HG03103 (cell line): ENCODE measurements at regions not wholly inside any gene's neighbourhood (a gene's known extent, or its start where the extent isn't known, plus 50 kb on each side); places are given as distances from the start of the nearest gene placed in this dataset.

ENCODE experiments used
- ATAC-seq: cut with Tn5 transposase; IDR thresholded peaks from one replicate; pipeline ENCODE4 v1.9.1; 2021; ENCODE audit warnings: low read depth; ENCODE audit not compliant: unreplicated experiment

DNA sequence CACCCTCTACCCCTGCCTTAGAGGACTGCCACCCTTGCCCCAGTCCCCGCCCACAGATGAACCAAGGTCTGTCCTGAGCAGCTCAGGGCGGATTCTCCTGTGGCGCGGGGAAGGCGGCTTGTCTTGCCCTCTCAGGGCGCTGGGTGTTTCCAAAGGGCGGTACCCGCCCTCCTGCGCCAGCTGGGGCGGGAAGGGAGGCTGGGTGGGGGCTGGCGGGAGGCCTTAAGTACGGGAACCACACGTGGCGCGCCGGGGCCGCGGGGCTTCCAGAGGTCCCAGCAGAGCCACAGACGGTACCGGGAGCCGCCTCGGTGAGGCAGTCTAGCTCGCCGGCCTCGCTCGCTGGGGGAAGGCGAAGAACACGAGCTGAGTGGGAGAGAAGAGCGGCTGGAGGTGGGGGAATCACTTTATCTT, 361.1 kb downstream of the MID1IP1 start:
- ATAC-seq: no peak

- ATAC-seq: no peak
Measured at GRCh38 chrX:39163581-39164126, 362.4 kb downstream of the MID1IP1 start.

DNA sequence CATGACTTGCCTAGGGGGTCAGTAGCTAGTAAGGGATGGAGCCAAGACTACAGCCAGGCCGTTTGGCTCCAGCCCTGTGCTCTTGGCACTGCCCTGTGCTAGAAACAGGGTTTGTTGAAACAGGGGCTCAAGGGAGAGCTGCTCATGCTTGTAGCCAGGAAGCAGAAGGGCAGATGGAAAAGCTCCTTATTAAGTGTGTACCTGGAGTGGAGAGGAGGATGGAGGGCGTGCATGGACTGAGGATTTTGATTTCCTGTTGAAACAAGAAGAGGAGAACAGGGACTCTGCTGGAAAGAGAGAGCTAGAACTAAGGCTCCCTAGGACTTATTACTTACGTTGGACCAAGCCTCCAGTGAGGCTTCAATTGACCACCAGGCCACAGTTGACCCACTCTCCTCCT, 363.0 kb downstream of the MID1IP1 start:
- ATAC-seq: no peak

DNA sequence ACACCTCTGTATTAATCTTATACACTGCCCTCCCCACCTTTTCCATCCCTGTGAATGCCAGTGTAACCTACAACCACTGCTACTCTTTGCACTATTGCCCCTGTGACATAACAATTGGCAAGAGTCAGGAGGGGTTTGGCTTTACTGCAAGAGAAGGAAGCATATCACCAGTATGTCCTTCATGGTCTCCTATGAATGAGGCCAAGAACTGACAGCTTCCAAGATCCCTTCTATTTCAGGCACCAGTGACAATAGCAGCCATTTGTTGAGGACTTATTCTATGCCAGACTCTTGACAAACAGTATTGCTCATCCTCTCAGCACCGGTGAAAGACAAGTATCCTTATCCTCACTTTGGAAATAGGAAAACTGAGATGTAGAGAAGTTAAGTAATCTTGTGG, 363.9 kb downstream of the MID1IP1 start:
- ATAC-seq: no peak

GRCh38 chrX:39165773-39166172, 364.5 kb downstream of the MID1IP1 start:
- no peak for ATAC-seq

GRCh38 chrX:39167791-39168190, 366.5 kb downstream of the MID1IP1 start:
- ATAC-seq: no peak

DNA sequence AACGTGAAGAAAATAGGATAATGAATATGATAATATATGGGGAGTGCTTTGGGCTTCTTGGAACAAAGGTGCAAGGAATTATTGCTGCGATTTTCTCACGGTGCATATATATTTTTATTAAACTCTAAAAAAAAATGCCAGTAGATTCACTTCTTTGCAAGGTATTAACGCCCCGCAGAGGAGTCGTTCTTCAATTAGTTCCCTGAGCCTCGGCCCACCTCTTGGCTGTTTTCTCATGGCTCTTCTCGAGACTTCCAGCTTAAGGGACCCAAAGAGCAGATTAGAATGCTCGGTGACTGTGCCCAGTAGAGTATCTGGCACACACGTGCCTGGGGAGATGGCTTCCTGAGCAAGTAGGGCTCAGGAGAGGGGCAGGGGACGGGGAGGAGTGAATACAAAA, 367.4 kb downstream of the MID1IP1 start:
- no peak for ATAC-seq

- ATAC-seq: no peak
Measured at GRCh38 chrX:39169976-39170375, 368.7 kb downstream of the MID1IP1 start.

DNA sequence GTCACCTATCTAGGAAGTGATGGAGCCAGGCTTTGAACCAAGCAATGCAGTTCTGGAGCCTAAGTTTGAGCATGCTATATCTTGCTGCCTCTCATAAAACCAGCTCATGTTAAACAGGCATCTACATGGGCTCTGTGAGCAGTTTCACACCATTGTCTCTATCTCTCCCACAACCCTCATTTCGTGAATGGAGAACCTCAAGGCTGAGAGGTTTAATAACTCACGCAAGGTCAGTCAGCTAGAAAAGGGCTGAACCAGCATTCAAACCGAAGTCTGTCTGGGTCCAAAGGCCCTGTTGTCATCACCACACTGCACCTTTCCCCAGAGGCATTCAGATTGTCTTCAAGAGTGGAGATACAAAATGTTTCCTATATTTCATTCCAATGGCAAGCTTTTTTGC, 369.2 kb downstream of the MID1IP1 start:
- no peak for ATAC-seq

- no peak for ATAC-seq
Measured at GRCh38 chrX:39171686-39172085, 370.4 kb downstream of the MID1IP1 start.

DNA sequence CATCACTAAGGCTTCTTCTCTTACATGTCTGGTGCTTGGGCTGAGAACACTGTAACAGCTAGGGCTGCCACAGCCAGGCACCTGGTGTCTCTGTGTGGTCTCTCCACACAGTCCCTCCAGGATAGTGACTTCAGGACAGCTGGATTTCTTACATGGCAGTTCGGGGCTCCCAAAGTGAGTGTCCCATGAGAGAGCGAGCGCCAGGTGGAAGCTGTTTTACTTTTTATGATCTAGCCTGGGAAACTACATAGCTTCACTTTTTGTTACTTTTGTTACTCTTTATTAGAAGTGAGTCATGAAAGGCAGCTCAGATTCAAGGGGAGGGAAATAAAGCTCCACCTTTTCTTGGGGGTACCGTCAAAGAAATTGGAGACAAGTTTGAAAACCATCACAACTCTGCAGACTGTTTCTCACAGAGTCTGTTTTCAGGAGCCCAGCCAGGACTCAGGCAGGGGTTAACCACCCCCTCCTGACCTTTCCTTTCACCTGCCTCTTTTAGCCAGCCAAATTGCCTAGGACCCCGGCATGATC, 373.0 kb downstream of the MID1IP1 start:
- ATAC-seq: no peak

- ATAC-seq: no peak
Measured at GRCh38 chrX:39174772-39175417, 373.6 kb downstream of the MID1IP1 start.

GRCh38 chrX:39175418-39176057, 374.3 kb downstream of the MID1IP1 start:
- no peak for ATAC-seq

GRCh38 chrX:39176105-39176504, 374.8 kb downstream of the MID1IP1 start:
- ATAC-seq: no peak

GRCh38 chrX:39189431-39189830, 388.2 kb downstream of the MID1IP1 start:
- ATAC-seq: no peak

DNA sequence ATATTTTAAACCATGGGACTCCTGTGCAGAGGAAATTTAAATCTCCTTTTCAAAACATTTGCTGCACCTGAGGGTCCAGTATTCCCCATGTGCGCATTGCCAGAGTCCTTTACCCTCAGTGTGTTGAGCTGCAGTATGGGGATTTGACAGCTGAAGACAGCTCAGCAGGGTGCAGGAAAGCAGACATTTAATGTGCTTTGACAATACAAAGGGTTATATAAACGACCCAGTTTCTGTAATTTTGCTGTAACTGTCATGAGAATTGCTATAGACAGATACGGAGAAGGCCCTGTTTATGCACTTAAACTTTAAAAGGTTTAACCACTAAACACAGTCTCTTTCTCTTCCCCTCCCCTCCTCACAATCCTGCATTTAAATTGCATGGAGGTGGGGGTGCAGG, 393.4 kb downstream of the MID1IP1 start:
- ATAC-seq: no peak

DNA sequence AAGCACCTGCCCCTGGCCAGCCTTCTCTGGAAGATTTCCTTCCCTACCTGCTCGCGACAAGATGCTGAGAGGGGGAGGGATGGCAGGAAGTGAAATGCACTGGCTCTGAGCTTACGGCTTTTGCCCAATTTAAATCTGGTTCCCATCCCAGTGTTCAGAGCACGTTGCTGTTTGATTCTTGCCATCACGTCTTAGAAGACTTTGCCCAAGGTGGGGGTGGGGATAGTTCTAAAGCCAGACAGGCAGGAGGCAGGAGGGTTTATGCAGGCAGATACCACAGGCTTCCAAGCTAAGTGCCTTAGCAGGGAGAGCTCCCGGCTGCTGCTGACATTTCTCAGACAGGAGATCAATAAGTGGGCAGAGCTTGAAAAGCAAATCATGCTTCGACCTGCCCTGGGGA, 393.9 kb downstream of the MID1IP1 start:
- ATAC-seq: no peak

- ATAC-seq: peak; percentile 96
Measured at GRCh38 chrX:39196192-39197102, 395.2 kb downstream of the MID1IP1 start.

- no peak for ATAC-seq
Measured at GRCh38 chrX:39199429-39199828, 398.2 kb downstream of the MID1IP1 start.

- no peak for ATAC-seq
Measured at GRCh38 chrX:39201305-39201990, 400.2 kb downstream of the MID1IP1 start.
